GM18870 (cell line): ENCODE measurements at regions not wholly inside any gene's neighbourhood (a gene's known extent, or its start where the extent isn't known, plus 50 kb on each side); places are given as distances from the start of the nearest gene placed in this dataset.

Experiments
- ATAC-seq: cut with Tn5 transposase; IDR thresholded peaks from one replicate; pipeline ENCODE4 v1.9.1; 2021; ENCODE audit warnings: moderate library complexity; ENCODE audit not compliant: unreplicated experiment

DNA sequence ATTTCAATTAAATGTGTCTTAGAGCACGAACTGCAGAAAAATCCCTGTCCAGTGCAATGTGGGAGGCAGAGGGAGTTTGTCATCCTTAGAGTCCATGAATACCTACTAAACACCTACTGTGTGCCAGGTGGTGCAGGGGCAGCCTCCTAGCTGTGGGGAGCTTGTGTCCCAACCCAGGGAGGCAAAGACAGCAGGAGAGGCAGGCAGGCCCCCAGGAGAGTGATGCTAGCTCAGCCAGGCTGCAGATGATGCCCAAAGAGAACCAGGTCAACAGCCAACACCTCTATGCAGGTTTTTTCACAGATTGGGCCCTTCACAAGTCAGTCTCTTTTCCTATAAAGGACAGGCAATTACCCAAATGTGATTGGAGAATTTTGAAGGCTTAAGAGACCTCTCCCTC, 108.2 kb upstream of the UQCRFS1 start:
- ATAC-seq = no peak

GRCh38 chr19:29323021-29323430, 110.1 kb upstream of the UQCRFS1 start:
- no peak for ATAC-seq

DNA sequence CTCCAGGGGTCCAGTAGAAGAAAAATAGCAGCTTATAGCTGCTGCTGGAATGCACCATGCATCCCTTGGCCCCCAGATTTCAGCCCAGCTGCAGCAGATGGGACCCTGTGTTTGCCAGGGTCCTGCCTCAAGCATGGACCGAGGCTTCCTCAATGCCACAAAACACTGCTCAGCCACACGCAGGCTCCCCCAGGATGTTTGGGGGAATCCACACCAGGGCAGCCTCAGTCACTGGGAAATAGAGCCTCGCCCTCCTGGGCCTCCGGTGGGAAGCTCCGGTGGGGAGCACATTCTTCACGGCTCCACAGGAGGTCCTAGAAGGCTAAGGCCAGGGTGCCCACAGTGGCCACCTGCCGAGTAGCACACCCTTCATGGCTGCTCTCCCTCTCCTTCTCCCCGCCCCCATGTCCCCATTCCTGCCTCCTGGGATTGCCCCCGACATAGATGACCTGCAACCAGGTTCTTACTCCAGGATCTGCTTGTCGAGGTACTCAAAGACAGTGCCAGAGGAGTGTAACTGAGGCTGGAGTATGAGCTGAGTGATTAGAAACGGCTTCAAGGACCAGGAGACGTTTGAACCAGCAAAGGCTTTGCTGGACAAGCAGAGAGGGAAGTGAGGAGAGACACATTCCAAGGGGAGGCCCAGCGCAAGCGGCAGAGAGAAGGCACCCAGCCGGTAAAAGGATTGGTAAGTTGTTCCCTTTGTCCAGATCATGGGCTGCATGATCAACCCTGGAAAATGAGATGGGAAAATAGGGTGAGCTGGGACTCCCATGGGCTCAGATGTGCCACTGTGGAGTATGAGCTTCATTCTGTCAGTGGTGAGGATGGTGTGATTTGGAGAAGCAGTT, 110.7 kb upstream of the UQCRFS1 start:
- ATAC-seq = no peak

- ATAC-seq = no peak
Measured at GRCh38 chr19:29324291-29324680, 111.3 kb upstream of the UQCRFS1 start.

GRCh38 chr19:29324717-29325116, 111.8 kb upstream of the UQCRFS1 start:
- no peak for ATAC-seq

- ATAC-seq = no peak
Measured at GRCh38 chr19:29325241-29325975, 112.5 kb upstream of the UQCRFS1 start.

- no peak for ATAC-seq
Measured at GRCh38 chr19:29326351-29326750, 113.4 kb upstream of the UQCRFS1 start.

- no peak for ATAC-seq
Measured at GRCh38 chr19:29326849-29327840, 114.2 kb upstream of the UQCRFS1 start.

DNA sequence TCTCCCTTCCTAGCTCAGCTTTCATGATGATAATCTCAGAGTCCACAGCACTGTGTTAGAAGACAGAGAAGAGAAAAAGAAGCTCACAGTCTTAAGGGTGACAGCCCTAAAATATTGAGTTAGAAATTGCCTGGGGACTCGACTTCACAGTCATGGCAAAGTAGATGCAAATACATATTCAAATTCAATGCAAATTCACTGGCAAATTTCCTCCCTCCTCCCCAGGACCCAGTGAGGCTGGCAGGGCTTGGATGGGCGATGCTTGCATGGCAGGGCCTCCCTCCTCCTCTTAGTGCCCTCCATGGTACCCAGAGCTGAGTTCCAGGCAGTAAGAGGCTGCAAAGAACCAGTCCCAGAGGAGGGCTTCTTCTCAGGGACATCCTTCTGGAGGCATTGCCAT, 115.6 kb upstream of the UQCRFS1 start:
- ATAC-seq = no peak

DNA sequence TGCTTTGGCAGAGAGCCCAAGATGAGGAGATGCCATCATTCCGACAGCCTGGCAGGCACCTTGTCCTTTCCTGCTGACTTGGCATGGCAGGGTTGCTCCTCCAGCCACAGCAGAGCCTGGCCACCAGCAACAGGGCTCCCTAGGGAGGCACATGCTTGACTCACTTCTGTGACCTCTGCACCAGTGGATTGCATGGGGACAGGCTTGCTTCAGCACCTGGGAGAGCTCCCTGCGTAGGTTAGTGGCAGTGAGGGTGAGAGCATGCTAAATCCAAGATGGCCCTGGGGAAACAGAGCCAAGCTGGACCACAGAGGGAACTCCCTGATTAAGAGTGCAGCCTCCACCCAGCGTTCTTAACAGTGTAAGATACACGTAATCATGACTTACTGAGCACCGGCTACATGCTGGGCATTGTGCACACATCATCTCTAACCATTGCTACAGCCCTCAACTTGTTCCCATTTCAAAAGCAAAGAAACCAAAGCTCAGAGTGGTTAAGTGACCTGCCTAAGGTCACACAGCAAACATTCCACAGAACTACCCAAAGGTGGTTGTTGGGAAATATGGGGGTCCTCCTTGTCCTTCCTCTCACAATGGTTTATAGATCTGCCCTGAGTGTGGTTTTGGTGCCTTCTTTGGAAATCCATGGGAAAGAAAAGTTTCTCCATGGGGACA, 116.6 kb upstream of the UQCRFS1 start:
- no peak for ATAC-seq

GRCh38 chr19:29336425-29336824, 123.5 kb upstream of the UQCRFS1 start:
- no peak for ATAC-seq

DNA sequence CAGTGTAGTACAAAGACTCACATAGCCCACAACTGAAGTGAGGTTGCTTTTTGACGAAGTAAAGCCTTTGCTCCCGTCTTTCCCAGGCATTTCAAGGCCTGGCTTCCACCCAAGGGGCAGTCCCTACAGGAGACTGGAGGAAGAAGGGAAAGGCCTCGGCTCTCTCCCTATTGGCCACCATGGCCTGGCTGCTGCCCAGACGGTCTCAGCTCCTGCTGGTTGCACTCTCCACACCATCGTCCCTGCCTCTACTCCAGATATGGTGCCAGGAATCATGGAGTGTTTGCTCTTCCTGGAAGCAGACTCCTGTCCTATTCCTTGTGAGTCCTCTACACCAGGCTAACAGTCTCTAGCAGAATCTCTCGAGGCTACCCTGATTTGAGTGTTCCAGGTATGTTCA, 124.1 kb upstream of the UQCRFS1 start:
- ATAC-seq = no peak

GRCh38 chr19:29338480-29338879, 125.5 kb upstream of the UQCRFS1 start:
- ATAC-seq = no peak

GRCh38 chr19:29342721-29343120, 129.8 kb upstream of the UQCRFS1 start:
- no peak for ATAC-seq

DNA sequence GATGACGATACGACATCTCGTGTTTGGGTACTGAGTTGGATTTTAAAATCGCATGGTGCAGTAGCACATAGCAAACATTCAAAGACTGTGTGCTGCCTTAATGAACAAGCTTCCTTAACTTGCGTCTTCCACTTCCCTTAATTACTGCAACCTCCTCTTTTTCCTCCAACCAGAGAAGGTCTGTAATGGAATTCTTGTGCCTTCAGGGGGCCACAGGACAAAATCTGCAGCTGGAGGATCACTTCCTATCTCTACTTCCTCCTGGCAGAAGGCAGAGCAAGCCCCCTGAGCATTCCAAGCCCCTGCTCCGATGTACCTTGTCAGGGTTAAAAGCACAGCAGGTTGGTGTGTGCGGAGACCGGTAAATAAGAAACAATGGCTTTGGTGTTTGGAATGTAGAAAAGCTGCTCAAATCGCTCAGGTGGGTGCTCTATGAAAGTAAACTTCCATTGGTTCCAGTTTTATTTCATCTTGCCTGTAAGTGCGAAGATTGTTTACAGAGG, 151.3 kb upstream of the UQCRFS1 start:
- ATAC-seq = no peak

DNA sequence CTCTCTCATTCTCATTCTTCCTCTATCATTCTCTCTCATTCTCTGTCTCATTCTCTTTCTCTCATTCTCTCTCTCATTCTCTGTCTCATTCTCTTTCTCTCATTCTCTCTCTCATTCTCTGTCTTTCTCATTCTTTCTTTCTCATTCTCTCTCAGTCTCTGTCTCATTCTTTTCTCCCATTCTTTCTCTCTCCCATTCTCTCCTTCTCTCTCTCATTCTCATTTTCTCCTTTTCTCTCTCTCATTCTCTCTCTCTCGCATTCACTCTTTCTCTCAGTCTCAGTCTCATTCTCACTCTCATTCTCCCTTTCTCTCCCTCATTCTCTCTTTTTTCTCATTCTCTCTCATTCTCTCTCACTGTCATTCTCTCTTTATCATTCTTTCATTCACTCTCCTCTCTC, 152.0 kb upstream of the UQCRFS1 start:
- ATAC-seq = no peak

DNA sequence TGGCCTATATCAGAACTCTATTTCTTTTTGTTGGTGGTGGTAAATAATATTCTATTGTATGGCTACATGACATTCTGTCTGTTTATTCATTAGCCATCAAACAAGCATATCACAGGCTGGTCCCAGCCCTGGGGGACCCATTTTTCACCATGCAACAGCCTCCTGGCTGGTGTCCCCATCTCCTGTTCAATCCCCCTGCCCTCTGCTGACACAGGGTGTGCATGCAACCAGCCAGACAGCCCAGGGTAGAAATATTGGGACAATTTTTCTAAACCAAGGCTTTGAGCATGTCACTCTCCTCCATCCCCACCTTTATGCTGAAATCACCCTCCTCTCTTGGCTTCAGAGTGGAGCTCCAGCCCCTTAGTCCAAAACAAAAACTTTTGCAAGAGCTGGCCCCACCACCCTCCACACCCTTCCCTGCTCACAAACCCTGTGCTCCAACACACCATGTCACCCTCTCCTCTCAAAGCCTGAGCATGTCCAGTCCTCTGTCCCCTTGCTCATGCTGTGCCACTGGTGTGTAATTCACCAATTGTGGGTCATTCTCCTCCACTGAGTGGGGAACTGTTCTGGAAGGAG, 153.0 kb upstream of the UQCRFS1 start:
- ATAC-seq = no peak

GRCh38 chr19:29366757-29367156, 153.8 kb upstream of the UQCRFS1 start:
- ATAC-seq = no peak

- no peak for ATAC-seq
Measured at GRCh38 chr19:29367791-29368222, 154.9 kb upstream of the UQCRFS1 start.

GRCh38 chr19:29370276-29370675, 155.5 kb upstream of the VSTM2B start:
- ATAC-seq = no peak
